ENCODE measurements at regions not wholly inside any gene's neighbourhood (a gene's known extent, or its start where the extent isn't known, plus 50 kb on each side); places are given as distances from the start of the nearest gene placed in this dataset.
"Not testable (repeated sequence)": the region's sequence is repeated elsewhere in the genome, so short reads cannot be mapped to it uniquely, and the experiment has no call there.

- POLR2A ChIA-PET; H3K36me3 ChIP-seq (replicated peaks in 1 of 2; ENCODE audit: control insufficient read depth in 1 of 2, insufficient read depth in 2 of 2, low read length in 1 of 2); H3F3A ChIP-seq (replicated peaks; ENCODE audit: insufficient read depth); CTCF ChIA-PET; H3K4me1 ChIP-seq (ENCODE audit: control insufficient read depth in 1 of 2, insufficient read depth in 2 of 2, low read depth in 1 of 2, low read length in 1 of 2); H3K27ac ChIP-seq (ENCODE audit: low read depth in 2 of 2, low read length in 1 of 2); H3K4me3 ChIP-seq (ENCODE audit: low read depth in 2 of 2, low read length in 1 of 2); H3K27me3 ChIP-seq (ENCODE audit: insufficient read depth); H4K20me1 ChIP-seq (ENCODE audit: insufficient read depth); DNase-seq; H3K4me2 ChIP-seq; H3K9me3 ChIP-seq; H2AFZ ChIP-seq (ENCODE audit: low read depth); H3K9me2 ChIP-seq; H3K9ac ChIP-seq; H3K79me2 ChIP-seq (ENCODE audit: insufficient read depth): not testable (repeated sequence)
- WGBS (ENCODE audit: low lambda C conversion rate): 98% methylated on average over 8 of the region's 13 CpGs
Observed at GRCh38 chr21:9074772-9075171, 1446.6 kb upstream of the TPTE start.

GRCh38 chr21:9083091-9083826 lies 1438.1 kb upstream of the TPTE start:
- H3K9ac ChIP-seq; DNase-seq; H3K27me3 ChIP-seq (ENCODE audit: insufficient read depth); H4K20me1 ChIP-seq (ENCODE audit: insufficient read depth); CTCF ChIA-PET; H3K36me3 ChIP-seq (replicated peaks in 1 of 2; ENCODE audit: control insufficient read depth in 1 of 2, insufficient read depth in 2 of 2, low read length in 1 of 2); H2AFZ ChIP-seq (ENCODE audit: low read depth); H3K4me3 ChIP-seq (ENCODE audit: low read depth in 2 of 2, low read length in 1 of 2); H3K9me2 ChIP-seq; H3K27ac ChIP-seq (ENCODE audit: low read depth in 2 of 2, low read length in 1 of 2); H3K9me3 ChIP-seq; H3K4me2 ChIP-seq; H3K79me2 ChIP-seq (ENCODE audit: insufficient read depth); H3F3A ChIP-seq (replicated peaks; ENCODE audit: insufficient read depth); H3K4me1 ChIP-seq (ENCODE audit: control insufficient read depth in 1 of 2, insufficient read depth in 2 of 2, low read depth in 1 of 2, low read length in 1 of 2); POLR2A ChIA-PET: not testable (repeated sequence)
- WGBS (ENCODE audit: low lambda C conversion rate): 73% methylated on average over 13 of the region's 37 CpGs

DNA sequence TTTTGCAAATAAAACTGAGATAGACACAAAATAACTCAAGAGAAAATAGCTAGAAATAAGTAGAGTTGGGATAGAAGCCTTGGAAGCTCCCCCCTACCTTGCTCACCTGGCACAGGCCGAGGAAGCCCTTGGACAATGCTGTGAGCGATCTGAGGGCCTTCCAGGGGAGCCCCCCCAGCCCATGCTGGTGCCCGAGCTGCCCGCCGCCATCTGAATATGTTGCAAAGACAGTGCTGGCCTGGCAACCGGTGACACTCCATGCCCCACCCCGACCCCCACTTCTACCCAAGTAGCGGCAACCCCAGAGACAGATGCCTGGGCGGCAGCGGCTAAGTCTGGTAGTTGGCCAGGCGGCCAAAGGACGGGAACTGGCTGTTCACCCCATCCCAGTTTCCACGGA lies 1435.1 kb upstream of the TPTE start:
- DNase-seq; H3K9me2 ChIP-seq; H3K27ac ChIP-seq (ENCODE audit: low read depth in 2 of 2, low read length in 1 of 2); H3K4me1 ChIP-seq (ENCODE audit: control insufficient read depth in 1 of 2, insufficient read depth in 2 of 2, low read depth in 1 of 2, low read length in 1 of 2); H3K4me3 ChIP-seq (ENCODE audit: low read depth in 2 of 2, low read length in 1 of 2); H3K36me3 ChIP-seq (replicated peaks in 1 of 2; ENCODE audit: control insufficient read depth in 1 of 2, insufficient read depth in 2 of 2, low read length in 1 of 2); H3K9ac ChIP-seq; H4K20me1 ChIP-seq (ENCODE audit: insufficient read depth); POLR2A ChIA-PET; H3F3A ChIP-seq (replicated peaks; ENCODE audit: insufficient read depth); H3K4me2 ChIP-seq; H3K9me3 ChIP-seq; H3K27me3 ChIP-seq (ENCODE audit: insufficient read depth); H3K79me2 ChIP-seq (ENCODE audit: insufficient read depth); CTCF ChIA-PET; H2AFZ ChIP-seq (ENCODE audit: low read depth): not testable (repeated sequence)
- WGBS (ENCODE audit: low lambda C conversion rate): 100% methylated on average over 5 of the region's 13 CpGs

DNA sequence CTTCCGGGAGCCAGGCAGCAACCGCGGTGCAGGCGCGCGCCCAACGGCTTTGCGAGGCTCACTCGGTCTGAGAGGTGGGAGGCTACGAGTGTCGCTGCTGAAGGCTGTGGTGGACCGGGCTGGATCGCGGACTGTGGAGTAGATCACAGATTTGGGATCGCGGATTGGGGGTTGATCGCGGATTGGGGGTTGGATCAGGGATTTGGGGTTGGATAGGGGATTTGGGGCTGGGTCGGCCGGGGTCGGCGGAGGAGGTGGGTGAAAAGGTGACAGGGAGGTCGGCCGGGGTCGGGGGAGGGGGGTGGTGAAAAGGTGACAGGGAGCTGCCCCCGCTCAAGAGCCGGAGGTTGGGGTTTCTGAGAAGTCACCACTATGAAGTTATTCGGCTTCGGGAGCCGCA lies 1433.6 kb upstream of the TPTE start:
- H3K4me2 ChIP-seq; H3K9ac ChIP-seq; H3K36me3 ChIP-seq (replicated peaks in 1 of 2; ENCODE audit: control insufficient read depth in 1 of 2, insufficient read depth in 2 of 2, low read length in 1 of 2); H3K79me2 ChIP-seq (ENCODE audit: insufficient read depth); H3K4me3 ChIP-seq (ENCODE audit: low read depth in 2 of 2, low read length in 1 of 2); CTCF ChIA-PET; POLR2A ChIA-PET; H3K27me3 ChIP-seq (ENCODE audit: insufficient read depth); H3F3A ChIP-seq (replicated peaks; ENCODE audit: insufficient read depth); H3K4me1 ChIP-seq (ENCODE audit: control insufficient read depth in 1 of 2, insufficient read depth in 2 of 2, low read depth in 1 of 2, low read length in 1 of 2); H3K9me2 ChIP-seq; H4K20me1 ChIP-seq (ENCODE audit: insufficient read depth); H3K9me3 ChIP-seq; DNase-seq; H3K27ac ChIP-seq (ENCODE audit: low read depth in 2 of 2, low read length in 1 of 2); H2AFZ ChIP-seq (ENCODE audit: low read depth): not testable (repeated sequence)
- 94% methylated on average over 21 of the region's 30 CpGs for WGBS (ENCODE audit: low lambda C conversion rate)

Data from SK-N-SH (cell line).